PC-3 (cell line): ENCODE measurements at regions not wholly inside any gene's neighbourhood (a gene's known extent, or its start where the extent isn't known, plus 50 kb on each side); places are given as distances from the start of the nearest gene placed in this dataset.

Experiments
- EZH2 ChIP-seq: fragments of 300-600 bp; sonication (generic); IDR thresholded peaks from one replicate; pipeline ENCODE4 v1.6.1; 2017; ENCODE audit warnings: antibody characterized with exemption, mild to moderate bottlenecking, low read length; ENCODE audit not compliant: unreplicated experiment
- EZH2phosphoT487 ChIP-seq: fragments of 300-600 bp; sonication (generic); IDR thresholded peaks from 2 replicates; pipeline ENCODE4 v1.6.1; 2018; ENCODE audit warnings: mild to moderate bottlenecking, antibody characterized with exemption, low read length, borderline replicate concordance
- TF ChIP-seq, protein P1 (sequence below): fragments of 300-600 bp; sonication (generic); conservative IDR thresholded peaks from 2 replicates; pipeline ENCODE4 v1.5.1; 2017; ENCODE audit warnings: antibody characterized with exemption, low read depth, mild to moderate bottlenecking, low read length

- TF ChIP-seq EZH2 (no peak), EZH2phosphoT487 (no peak)
- TF ChIP-seq, protein P1, sequence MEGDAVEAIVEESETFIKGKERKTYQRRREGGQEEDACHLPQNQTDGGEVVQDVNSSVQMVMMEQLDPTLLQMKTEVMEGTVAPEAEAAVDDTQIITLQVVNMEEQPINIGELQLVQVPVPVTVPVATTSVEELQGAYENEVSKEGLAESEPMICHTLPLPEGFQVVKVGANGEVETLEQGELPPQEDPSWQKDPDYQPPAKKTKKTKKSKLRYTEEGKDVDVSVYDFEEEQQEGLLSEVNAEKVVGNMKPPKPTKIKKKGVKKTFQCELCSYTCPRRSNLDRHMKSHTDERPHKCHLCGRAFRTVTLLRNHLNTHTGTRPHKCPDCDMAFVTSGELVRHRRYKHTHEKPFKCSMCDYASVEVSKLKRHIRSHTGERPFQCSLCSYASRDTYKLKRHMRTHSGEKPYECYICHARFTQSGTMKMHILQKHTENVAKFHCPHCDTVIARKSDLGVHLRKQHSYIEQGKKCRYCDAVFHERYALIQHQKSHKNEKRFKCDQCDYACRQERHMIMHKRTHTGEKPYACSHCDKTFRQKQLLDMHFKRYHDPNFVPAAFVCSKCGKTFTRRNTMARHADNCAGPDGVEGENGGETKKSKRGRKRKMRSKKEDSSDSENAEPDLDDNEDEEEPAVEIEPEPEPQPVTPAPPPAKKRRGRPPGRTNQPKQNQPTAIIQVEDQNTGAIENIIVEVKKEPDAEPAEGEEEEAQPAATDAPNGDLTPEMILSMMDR, result no peak
Measured at GRCh38 chr12:90120627-90121026, 412.0 kb upstream of the ATP2B1 start.
